NCI-H1930 (cell line): ENCODE measurements at regions not wholly inside any gene's neighbourhood (a gene's known extent, or its start where the extent isn't known, plus 50 kb on each side); places are given as distances from the start of the nearest gene placed in this dataset.

ENCODE experiments used
- DNase-seq, 2 experiments: peaks; one replicate each; lab custom pipeline; 2025; lab: John Stamatoyannopoulos, UW

GRCh38 chr12:113766131-113766878, 199.8 kb downstream of the RBM19 start:
- DNase-seq = no peak

GRCh38 chr12:113764661-113765060, 201.5 kb downstream of the RBM19 start:
- no peak for DNase-seq

GRCh38 chr12:113762882-113763816, 203.0 kb downstream of the RBM19 start:
- no peak for DNase-seq

- DNase-seq = no peak
These were observed 203.8 kb downstream of the RBM19 start for GRCh38 chr12:113762155-113762881.

GRCh38 chr12:113759135-113759534, 207.0 kb downstream of the RBM19 start:
- DNase-seq = no peak

GRCh38 chr12:113758165-113758924, 207.8 kb downstream of the RBM19 start:
- no peak for DNase-seq

- DNase-seq = no peak
These were observed 208.7 kb downstream of the RBM19 start for GRCh38 chr12:113757221-113758002.

- no peak for DNase-seq
These were observed 209.5 kb downstream of the RBM19 start for GRCh38 chr12:113756609-113757008.

GRCh38 chr12:113755098-113755497, 211.0 kb downstream of the RBM19 start:
- DNase-seq = no peak

GRCh38 chr12:113751513-113751912, 214.6 kb downstream of the RBM19 start:
- no peak for DNase-seq

- no peak for DNase-seq
These were observed 216.7 kb downstream of the RBM19 start for GRCh38 chr12:113749433-113749815.

GRCh38 chr12:113748707-113749432, 217.3 kb downstream of the RBM19 start:
- DNase-seq = no peak

GRCh38 chr12:113747017-113747416, 219.1 kb downstream of the RBM19 start:
- DNase-seq = no peak

GRCh38 chr12:113744802-113745395, 221.2 kb downstream of the RBM19 start:
- no peak for DNase-seq

- DNase-seq = no peak
These were observed 223.3 kb downstream of the RBM19 start for GRCh38 chr12:113742801-113743200.

GRCh38 chr12:113740699-113741098, 225.4 kb downstream of the RBM19 start:
- DNase-seq = no peak

GRCh38 chr12:113735131-113735530, 231.0 kb downstream of the RBM19 start:
- DNase-seq = no peak

- no peak for DNase-seq
These were observed 231.6 kb downstream of the RBM19 start for GRCh38 chr12:113734503-113734902.

GRCh38 chr12:113732916-113733315, 233.2 kb downstream of the RBM19 start:
- DNase-seq = no peak

- no peak for DNase-seq
These were observed 238.5 kb downstream of the RBM19 start for GRCh38 chr12:113727651-113728061.
